GM12873 (cell line): ENCODE measurements at regions not wholly inside any gene's neighbourhood (a gene's known extent, or its start where the extent isn't known, plus 50 kb on each side); places are given as distances from the start of the nearest gene placed in this dataset.

Experiments used
- CTCF ChIP-seq: IDR thresholded peaks from 2 replicates; pipeline ENCODE4 v1.5.1; 2012; ENCODE audit warnings: low read depth, mild to moderate bottlenecking, moderate library complexity, low read length, control low read depth; ENCODE audit not compliant: insufficient read depth; ENCODE audit errors: missing control alignments

GRCh38 chr11:23976426-23976825 lies 520.4 kb upstream of the LUZP2 start:
- TF ChIP-seq CTCF, result no peak

GRCh38 chr11:23976841-23977271 lies 520.0 kb upstream of the LUZP2 start:
- no peak for TF ChIP-seq CTCF

GRCh38 chr11:23988381-23989006 lies 508.4 kb upstream of the LUZP2 start:
- no peak for TF ChIP-seq CTCF

GRCh38 chr11:23990346-23991164 lies 506.3 kb upstream of the LUZP2 start:
- no peak for TF ChIP-seq CTCF

- TF ChIP-seq CTCF, result no peak
These were observed 505.7 kb upstream of the LUZP2 start for GRCh38 chr11:23991165-23991539.

GRCh38 chr11:23995891-23996290 lies 501.0 kb upstream of the LUZP2 start:
- TF ChIP-seq CTCF, result no peak

GRCh38 chr11:23997356-23997755 lies 499.5 kb upstream of the LUZP2 start:
- no peak for TF ChIP-seq CTCF
